ENCODE measurements at regions not wholly inside any gene's neighbourhood (a gene's known extent, or its start where the extent isn't known, plus 50 kb on each side); places are given as distances from the start of the nearest gene placed in this dataset.

GRCh38 chr13:63840551-63841421, 2425.1 kb upstream of the PCDH20 start:
- Histone ChIP-seq H3K27me3 (ENCODE audit: control insufficient read depth in 1 of 2, insufficient read depth in 2 of 2, low read length in 2 of 2) (no peaks in the 10 kb centered on the region; a peak in 1 of 5 replicates), H3K9ac (ENCODE audit: insufficient read depth, low read depth, low read length) (no peak overlapping the region), H2AFZ (ENCODE audit: low read length) (no peak overlapping the region), H3K9me3 (ENCODE audit: low read length) (peaks cover 10% of the 10 kb centered on the region; the same call in 1 of the 2 replicates), H3K27ac (ENCODE audit: extremely low read length, insufficient read depth, low read length) (no peak overlapping the region), H4K20me1 (ENCODE audit: insufficient read depth, low read length) (no peaks in the 10 kb centered on the region), H3K4me1 (ENCODE audit: insufficient read depth, low read length) (no peaks in the 10 kb centered on the region), H3K36me3 (replicated peaks in 1 of 2; ENCODE audit: control insufficient read depth in 1 of 2, insufficient read depth in 2 of 2, low read length in 2 of 2) (no peaks in the 10 kb centered on the region), H3K4me3 (replicated peaks in 1 of 3; ENCODE audit: insufficient read depth in 1 of 3, low read depth in 2 of 3, low read length in 3 of 3) (no peak overlapping the region), H3K4me2 (ENCODE audit: low read depth, low read length) (no peak overlapping the region), H3K79me2 (ENCODE audit: insufficient read depth, low read length) (no peaks in the 10 kb centered on the region)
- ChIA-PET CTCF (ENCODE audit: low intra/inter-chr PET ratio, low total read pairs) (no interaction called here), POLR2A (no interaction called here)
- 87% methylated on average over 17 of the region's 44 CpGs for WGBS (ENCODE audit: low lambda C conversion rate)
- in situ Hi-C loops (cut with HindIII; ENCODE audit: extremely low pct_ligation_motif_present, low pct_unique_long_range_greater_than_20kb), result no loop called here
- DNase-seq (ENCODE audit: low spot score) (no peak), FAIRE-seq (no peak), ATAC-seq (no peak)
- no TSS peak for BruUV-seq (replicated peaks)
- TF ChIP-seq NR2F6 (IDR thresholded peaks at IDR 0.05) (no peak), NR2F6 (CRISPR knock-in tag; IDR thresholded peaks at IDR 0.05) (no peak), MBD4 (IDR thresholded peaks at IDR 0.05; ENCODE audit: borderline replicate concordance, low read length) (no peak), ZSCAN31 (CRISPR knock-in tag; IDR thresholded peaks at IDR 0.05; ENCODE audit: low read depth) (no peak), SYNCRIP (IDR thresholded peaks at IDR 0.05; ENCODE audit: insufficient read depth, low read depth, low read length) (no peak), ZNF556 (CRISPR knock-in tag; IDR thresholded peaks at IDR 0.05; ENCODE audit: borderline replicate concordance) (no peak), ZKSCAN8 (CRISPR knock-in tag; IDR thresholded peaks at IDR 0.05; ENCODE audit: borderline replicate concordance) (no peak), ZNF230 (CRISPR knock-in tag; IDR thresholded peaks at IDR 0.05) (no peak), ZNF318 (CRISPR knock-in tag; IDR thresholded peaks at IDR 0.05) (no peak)
- intact Hi-C loops (cut with micrococcal nuclease; ENCODE audit: unreplicated experiment), result no loop called here
